Sigmoid colon (tissue), 6 donors: ENCODE measurements at regions not wholly inside any gene's neighbourhood (a gene's known extent, or its start where the extent isn't known, plus 50 kb on each side); places are given as distances from the start of the nearest gene placed in this dataset.

Experiments
- DNase-seq: peaks from one replicate; pipeline ENCODE4 v3.0.0-alpha.2; 2019
- H3K27ac ChIP-seq, 4 donors: fragments of 200-600 bp; sonication (generic); one replicate each; pipeline ENCODE4 v1.5.1; 2016 to 2019; ENCODE audit warnings: mild to moderate bottlenecking in 1 of 4
- H3K27me3 ChIP-seq, 3 donors: fragments of 200-600 bp; sonication (generic); one replicate each; pipeline ENCODE4 v1.5.1; 2019; ENCODE audit warnings: mild to moderate bottlenecking in 1 of 3
- H3K36me3 ChIP-seq, 4 donors: fragments of 200-600 bp; sonication (generic); one replicate each; pipeline ENCODE4 v1.5.1; 2016 to 2019
- H3K4me1 ChIP-seq, 4 donors: fragments of 200-600 bp; sonication (generic); one replicate each; pipeline ENCODE4 v1.5.1; 2017 to 2019
- H3K4me3 ChIP-seq, 4 donors: fragments of 200-600 bp; sonication (generic); one replicate each; pipeline ENCODE4 v1.5.1; 2017 to 2019; ENCODE audit warnings: mild to moderate bottlenecking in 2 of 4, moderate library complexity in 1 of 4
- H3K9me3 ChIP-seq, 4 donors: fragments of 200-600 bp in 3 of 4; sonication (generic) in 3 of 4; one replicate each; pipeline versions ENCODE4 v1.5.1 to v1.6.1; 2013 to 2019
- CTCF ChIP-seq, 4 experiments: fragments of 450-650 bp in 3 of 4; fragments of 200-600 bp in 1 of 4; IDR thresholded peaks; one replicate each; pipeline ENCODE4 v1.5.1; 2016 to 2019; ENCODE audit warnings: antibody characterized with exemption in 4 of 4, mild to moderate bottlenecking in 3 of 4, moderate library complexity in 2 of 4
- EP300 ChIP-seq, 4 donors: sonication (generic); formaldehyde crosslinking; IDR thresholded peaks; one replicate each; pipeline ENCODE4 v1.6.1; 2017; ENCODE audit warnings: antibody characterized with exemption in 4 of 4
- POLR2A ChIP-seq, 2 donors: fragments of 450-650 bp; IDR thresholded peaks; one replicate each; pipeline ENCODE4 v1.6.1; 2016; ENCODE audit warnings: antibody characterized with exemption in 2 of 2, mild to moderate bottlenecking in 2 of 2, moderate library complexity in 2 of 2
- POLR2AphosphoS5 ChIP-seq, 4 donors: sonication (generic); formaldehyde crosslinking; IDR thresholded peaks; one replicate each; pipeline ENCODE4 v1.6.1; 2017; ENCODE audit warnings: antibody characterized with exemption in 4 of 4
- WGBS, 2 donors: extraction: QIAGEN DNeasy Blood & Tissue Kit; methylation state at CpG; one replicate each; pipeline ENCODE4 v1.1.7; 2013; 5-methylcytosine and 5-hydroxymethylcytosine counted together
- intact Hi-C: fragments of 100-400 bp; cut with DNase I; formaldehyde crosslinking; loops from one replicate; pipeline ENCODE4 v1.15.1; 2023
- donor health status: healthy with polysubstance abuse.
- donor health status: healthy.

- intact Hi-C loops = no loop called here
- DNase-seq = no peak
- Histone ChIP-seq H3K27me3 (no peaks in the 10 kb centered on the region), H3K4me1 (peaks cover 0 to 19% (median 11%) of the 10 kb centered on the region in 4 donors), H3K27ac (no peak overlapping the region), H3K9me3 (no peaks in the 10 kb centered on the region), H3K4me3 (no peak overlapping the region), H3K36me3 (no peaks in the 10 kb centered on the region)
- TF ChIP-seq EP300 (IDR thresholded peaks at IDR 0.05) = no peak
- no peak for TF ChIP-seq CTCF (IDR thresholded peaks at IDR 0.05)
- TF ChIP-seq POLR2A (IDR thresholded peaks at IDR 0.05) = no peak
- TF ChIP-seq POLR2AphosphoS5 (IDR thresholded peaks at IDR 0.05) = no peak
Observed at GRCh38 chr12:46435029-46435428, 62.5 kb upstream of the SLC38A2 start.

- 92 to 94% methylated on average over 3 of the region's 3 CpGs for WGBS, 2 donors
- Histone ChIP-seq H3K36me3 (no peaks in the 10 kb centered on the region), H3K9me3 (no peaks in the 10 kb centered on the region), H3K4me1 (peaks cover 0 to 19% (median 11%) of the 10 kb centered on the region in 4 donors), H3K27ac (no peak overlapping the region), H3K4me3 (no peak overlapping the region), H3K27me3 (no peaks in the 10 kb centered on the region)
- intact Hi-C loops = no loop called here
- TF ChIP-seq POLR2AphosphoS5 (IDR thresholded peaks at IDR 0.05) (no peak), POLR2A (IDR thresholded peaks at IDR 0.05) (no peak), CTCF (IDR thresholded peaks at IDR 0.05) (no peak), EP300 (IDR thresholded peaks at IDR 0.05) (no peak)
- DNase-seq = no peak
Observed at GRCh38 chr12:46433829-46434228, 61.3 kb upstream of the SLC38A2 start.

DNA sequence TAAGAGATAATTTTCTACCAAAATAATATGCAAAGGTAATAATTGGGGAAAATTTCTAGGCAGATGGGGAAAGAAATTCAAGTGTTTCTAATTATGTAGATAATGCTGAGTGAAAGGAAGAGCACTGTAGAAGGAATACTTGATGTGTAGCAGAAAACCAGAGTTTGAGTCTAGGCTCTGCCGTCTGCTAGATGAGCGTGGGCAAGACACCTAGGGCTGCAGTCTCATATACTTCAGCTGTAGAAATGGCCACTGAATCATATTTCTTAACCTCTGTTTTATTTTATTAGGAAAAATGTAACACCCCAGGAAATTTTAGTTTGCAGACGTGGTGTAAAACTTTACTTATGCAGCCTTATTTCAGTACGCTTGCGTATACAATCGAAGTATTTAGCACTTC, 59.8 kb upstream of the SLC38A2 start:
- 78 to 80% methylated on average over 6 of the region's 6 CpGs for WGBS, 2 donors
- Histone ChIP-seq H3K27me3 (no peaks in the 10 kb centered on the region), H3K4me3 (no peak overlapping the region), H3K36me3 (no peaks in the 10 kb centered on the region), H3K27ac (peak overlapping the region in 3 of 4 donors; percentile 43 to 68 (median 64)), H3K4me1 (peaks cover 0 to 19% (median 11%) of the 10 kb centered on the region in 4 donors), H3K9me3 (no peaks in the 10 kb centered on the region)
- intact Hi-C loops = no loop called here
- DNase-seq = no peak
- no peak for TF ChIP-seq POLR2AphosphoS5 (IDR thresholded peaks at IDR 0.05)
- TF ChIP-seq EP300 (IDR thresholded peaks at IDR 0.05) = no peak
- no peak for TF ChIP-seq POLR2A (IDR thresholded peaks at IDR 0.05)
- TF ChIP-seq CTCF (IDR thresholded peaks at IDR 0.05) = no peak

GRCh38 chr12:46430340-46430948, 57.9 kb upstream of the SLC38A2 start:
- H3K9me3 ChIP-seq = no peaks in the 10 kb centered on the region
- no peaks in the 10 kb centered on the region for H3K36me3 ChIP-seq
- 10 to 47% methylated on average over 2 of the region's 2 CpGs for WGBS, 2 donors
- H3K4me3 ChIP-seq = no peak overlapping the region
- peaks cover 0 to 19% (median 11%) of the 10 kb centered on the region in 4 donors for H3K4me1 ChIP-seq
- H3K27ac ChIP-seq = peak overlapping the region in 2 of 4 donors; percentile 64
- DNase-seq = no peak
- intact Hi-C loops = no loop called here
- no peaks in the 10 kb centered on the region for H3K27me3 ChIP-seq
- TF ChIP-seq EP300 (IDR thresholded peaks at IDR 0.05) (no peak), POLR2AphosphoS5 (IDR thresholded peaks at IDR 0.05) (peak in 2 of 4 donors; percentile 38 to 63)
